ENCODE measurements at regions not wholly inside any gene's neighbourhood (a gene's known extent, or its start where the extent isn't known, plus 50 kb on each side); places are given as distances from the start of the nearest gene placed in this dataset.

GRCh38 chr2:84314901-84315330, 144.2 kb downstream of the SUCLG1 start:
- Histone ChIP-seq H3K4me1 (ENCODE audit: control insufficient read depth, extremely low read depth, insufficient read depth, low read length) (no peaks in the 10 kb centered on the region), H3K9me3 (ENCODE audit: control insufficient read depth, insufficient read depth, low read depth, low read length) (no peaks in the 10 kb centered on the region), H2AFZ (ENCODE audit: low read length) (no peak overlapping the region), H3K4me2 (ENCODE audit: extremely low read depth, insufficient read depth, low read length) (no peak overlapping the region), H3K27me3 (ENCODE audit: control insufficient read depth, insufficient read depth, low read length) (no peaks in the 10 kb centered on the region), H3K79me2 (ENCODE audit: control insufficient read depth, insufficient read depth, low read length) (no peaks in the 10 kb centered on the region), H3K27ac (ENCODE audit: insufficient read depth, low read length) (no peak overlapping the region), H4K20me1 (ENCODE audit: control insufficient read depth, extremely low read depth, insufficient read depth, low read length) (no peaks in the 10 kb centered on the region), H3K9ac (ENCODE audit: insufficient read depth, low read length) (no peak overlapping the region), H3K36me3 (ENCODE audit: control insufficient read depth, insufficient read depth, low read length) (no peaks in the 10 kb centered on the region), H3K4me3 (replicated peaks in 1 of 4; ENCODE audit: control extremely low read depth in 1 of 4, insufficient read depth in 1 of 4, low read depth in 3 of 4, low read length in 4 of 4) (no peak overlapping the region)
- DNase-seq (ENCODE audit: low read depth in 2 of 2), result peak; percentile 56 to 73
- TF ChIP-seq EZH2 (IDR thresholded peaks at IDR 0.05; ENCODE audit: low read length, missing control alignments) (no peak), CTCF (conservative IDR thresholded peaks at IDR 0.05 in 1 of 2, IDR thresholded peaks at IDR 0.05 in 1 of 2; ENCODE audit: low read depth in 1 of 2, low read length in 2 of 2) (peak; percentile 90 to 97)

- no peak for TF ChIP-seq EZH2 (IDR thresholded peaks at IDR 0.05; ENCODE audit: low read length, missing control alignments)
- TF ChIP-seq CTCF (conservative IDR thresholded peaks at IDR 0.05 in 1 of 2, IDR thresholded peaks at IDR 0.05 in 1 of 2; ENCODE audit: low read depth in 1 of 2, low read length in 2 of 2), result no peak
These were observed 144.8 kb downstream of the SUCLG1 start for GRCh38 chr2:84314250-84314649.

GRCh38 chr2:84309281-84309680, 149.8 kb downstream of the SUCLG1 start:
- H3K9me3 ChIP-seq (ENCODE audit: control insufficient read depth, insufficient read depth, low read depth, low read length), result no peaks in the 10 kb centered on the region
- no peak overlapping the region for H3K4me2 ChIP-seq (ENCODE audit: extremely low read depth, insufficient read depth, low read length)
- TF ChIP-seq CTCF (conservative IDR thresholded peaks at IDR 0.05 in 1 of 2, IDR thresholded peaks at IDR 0.05 in 1 of 2; ENCODE audit: low read depth in 1 of 2, low read length in 2 of 2) (no peak), EZH2 (IDR thresholded peaks at IDR 0.05; ENCODE audit: low read length, missing control alignments) (no peak)
- H3K36me3 ChIP-seq (ENCODE audit: control insufficient read depth, insufficient read depth, low read length), result no peaks in the 10 kb centered on the region
- H3K27me3 ChIP-seq (ENCODE audit: control insufficient read depth, insufficient read depth, low read length), result no peaks in the 10 kb centered on the region
- no peak overlapping the region for H3K4me3 ChIP-seq (replicated peaks in 1 of 4; ENCODE audit: control extremely low read depth in 1 of 4, insufficient read depth in 1 of 4, low read depth in 3 of 4, low read length in 4 of 4)
- H3K79me2 ChIP-seq (ENCODE audit: control insufficient read depth, insufficient read depth, low read length), result no peaks in the 10 kb centered on the region
- no peaks in the 10 kb centered on the region for H4K20me1 ChIP-seq (ENCODE audit: control insufficient read depth, extremely low read depth, insufficient read depth, low read length)
- no peaks in the 10 kb centered on the region for H3K4me1 ChIP-seq (ENCODE audit: control insufficient read depth, extremely low read depth, insufficient read depth, low read length)
- no peak for DNase-seq (ENCODE audit: low read depth in 2 of 2)
- no peak overlapping the region for H2AFZ ChIP-seq (ENCODE audit: low read length)
- H3K9ac ChIP-seq (ENCODE audit: insufficient read depth, low read length), result no peak overlapping the region
- no peak overlapping the region for H3K27ac ChIP-seq (ENCODE audit: insufficient read depth, low read length)

More at GRCh38 chr2:84314250-84314649, 144.8 kb downstream of the SUCLG1 start:
- no peak overlapping the region for H3K4me3 ChIP-seq (replicated peaks in 1 of 4; ENCODE audit: control extremely low read depth in 1 of 4, insufficient read depth in 1 of 4, low read depth in 3 of 4, low read length in 4 of 4)
- no peak for DNase-seq (ENCODE audit: low read depth in 2 of 2)
- no peaks in the 10 kb centered on the region for H3K79me2 ChIP-seq (ENCODE audit: control insufficient read depth, insufficient read depth, low read length)
- no peaks in the 10 kb centered on the region for H3K4me1 ChIP-seq (ENCODE audit: control insufficient read depth, extremely low read depth, insufficient read depth, low read length)
- H3K4me2 ChIP-seq (ENCODE audit: extremely low read depth, insufficient read depth, low read length), result no peak overlapping the region
- no peak overlapping the region for H3K27ac ChIP-seq (ENCODE audit: insufficient read depth, low read length)
- no peaks in the 10 kb centered on the region for H4K20me1 ChIP-seq (ENCODE audit: control insufficient read depth, extremely low read depth, insufficient read depth, low read length)
- H3K27me3 ChIP-seq (ENCODE audit: control insufficient read depth, insufficient read depth, low read length), result no peaks in the 10 kb centered on the region
- no peaks in the 10 kb centered on the region for H3K9me3 ChIP-seq (ENCODE audit: control insufficient read depth, insufficient read depth, low read depth, low read length)
- H3K36me3 ChIP-seq (ENCODE audit: control insufficient read depth, insufficient read depth, low read length), result no peaks in the 10 kb centered on the region
- no peak overlapping the region for H3K9ac ChIP-seq (ENCODE audit: insufficient read depth, low read length)
- H2AFZ ChIP-seq (ENCODE audit: low read length), result no peak overlapping the region

Measured in fibroblast of lung (primary cell).